GM20000 (cell line): ENCODE measurements at regions not wholly inside any gene's neighbourhood (a gene's known extent, or its start where the extent isn't known, plus 50 kb on each side); places are given as distances from the start of the nearest gene placed in this dataset.

Source experiments
- DNase-seq: peaks from one replicate; pipeline ENCODE4 v3.0.0; 2012; ENCODE audit warnings: low spot score
- CTCF ChIP-seq: IDR thresholded peaks from 2 replicates; pipeline ENCODE4 v1.5.1; 2012; ENCODE audit warnings: mild to moderate bottlenecking, control low read depth; ENCODE audit errors: extremely low read depth, missing control alignments

GRCh38 chr3:72327008-72327407 is 521.2 kb downstream of the SHQ1 start:
- DNase-seq = no peak
- no peak for TF ChIP-seq CTCF

- TF ChIP-seq CTCF = no peak
- DNase-seq = no peak
These were observed 523.9 kb downstream of the SHQ1 start for GRCh38 chr3:72324253-72324811.

- TF ChIP-seq CTCF = no peak
These were observed 524.5 kb downstream of the SHQ1 start for GRCh38 chr3:72323773-72324172.

GRCh38 chr3:72322264-72322976 is 525.8 kb downstream of the SHQ1 start:
- TF ChIP-seq CTCF = no peak
- DNase-seq = no peak

More at GRCh38 chr3:72323773-72324172, 524.5 kb downstream of the SHQ1 start:
- DNase-seq = no peak

- DNase-seq = no peak
- no peak for TF ChIP-seq CTCF
These were observed 527.3 kb downstream of the SHQ1 start for GRCh38 chr3:72320955-72321303.

GRCh38 chr3:72320095-72320954 is 527.9 kb downstream of the SHQ1 start:
- no peak for DNase-seq
- no peak for TF ChIP-seq CTCF
